HepG2 (cell line): ENCODE measurements at regions not wholly inside any gene's neighbourhood (a gene's known extent, or its start where the extent isn't known, plus 50 kb on each side); places are given as distances from the start of the nearest gene placed in this dataset.

ENCODE experiments used
- ATAC-seq: fragments of 200-7000 bp; cut with Tn5 transposase; 3 replicates; pipeline ENCODE4 v1.9.1; 2020; ENCODE audit warnings: mild to moderate bottlenecking, moderate library complexity
- BruUV-seq: library from RNA; stranded (reverse); fragments of 400-500 nt; replicated peaks from 2 replicates; lab custom pipeline; 2021; lab: Mats Ljungman, UMichigan
- CTCF ChIA-PET: fragments of 300-600 bp; formaldehyde crosslinking; extraction: SDS; loops from one replicate; lab custom pipeline; 2021; ENCODE audit warnings: low total read pairs, inconsistent platforms, low intra/inter-chr PET ratio; lab: Yijun Ruan, JAX
- POLR2A ChIA-PET: fragments of 350-600 bp; sonication (Branson Sonifier 250); formaldehyde crosslinking; loops from one replicate; lab custom pipeline; 2020; ENCODE audit warnings: antibody characterized with exemption, inconsistent platforms; lab: Yijun Ruan, JAX
- DNase-seq: peaks from one replicate; pipeline ENCODE4 v3.0.0-alpha.2; 2015; ENCODE audit warnings: low spot score
- FAIRE-seq: peaks from 3 replicates; lab custom pipeline; 2011; peaks lifted over from hg19 to GRCh38; lab: Jason Lieb, UNC
- H2AFZ ChIP-seq: one replicate; pipeline ENCODE4 v1.6.1; 2011; ENCODE audit warnings: low read length, inconsistent platforms
- H3K27ac ChIP-seq: fragments of 300-600 bp; 3 replicates; pipeline ENCODE4 v1.8.0; 2011; ENCODE audit warnings: mixed run types, mild to moderate bottlenecking, mixed read lengths, low read length, inconsistent platforms; ENCODE audit not compliant: insufficient read depth; ENCODE audit errors: extremely low read length
- H3K27me3 ChIP-seq, 2 experiments: fragments of 200-600 bp in 1 of 2; 2 replicates in 1 of 2; 3 replicates in 1 of 2; pipeline versions ENCODE4 v1.6.0 to v1.8.0; 2011; ENCODE audit warnings: low read length in 2 of 2, mild to moderate bottlenecking in 2 of 2, moderate library complexity in 2 of 2, inconsistent platforms in 1 of 2; ENCODE audit not compliant: insufficient read depth in 2 of 2, control insufficient read depth in 1 of 2
- H3K36me3 ChIP-seq, 2 experiments: fragments of 200-600 bp in 1 of 2; replicated peaks in 1 of 2; 2 replicates in 1 of 2; 3 replicates in 1 of 2; pipeline versions ENCODE4 v1.5.1 to v1.8.0; 2011; ENCODE audit warnings: low read length in 2 of 2, inconsistent platforms in 1 of 2; ENCODE audit not compliant: insufficient read depth in 2 of 2, control insufficient read depth in 1 of 2
- H3K4me1 ChIP-seq: 2 replicates; pipeline ENCODE4 v1.5.1; 2012; ENCODE audit warnings: low read length, inconsistent platforms; ENCODE audit not compliant: insufficient read depth
- H3K4me2 ChIP-seq: 2 replicates; pipeline ENCODE4 v1.6.0; 2011; ENCODE audit warnings: low read depth, low read length, inconsistent platforms
- H3K4me3 ChIP-seq, 3 experiments: fragments of 200-600 bp in 1 of 3; sonication (generic), shearing (Covaris generic) in 1 of 3; replicated peaks in 1 of 3; 2 replicates each; pipeline ENCODE4 v1.5.1; 2011 to 2016; ENCODE audit warnings: low read length in 3 of 3, inconsistent platforms in 2 of 3, low read depth in 2 of 3, mild to moderate bottlenecking in 2 of 3, control low read depth in 1 of 3, mixed read lengths in 1 of 3; ENCODE audit not compliant: insufficient read depth in 1 of 3
- H3K79me2 ChIP-seq: one replicate; pipeline ENCODE4 v1.6.1; 2011; ENCODE audit warnings: low read length, inconsistent platforms; ENCODE audit not compliant: insufficient read depth
- H3K9ac ChIP-seq: 2 replicates; pipeline ENCODE4 v1.6.0; 2011; ENCODE audit warnings: mild to moderate bottlenecking, low read depth, low read length, inconsistent platforms; ENCODE audit not compliant: insufficient read depth
- H3K9me3 ChIP-seq: 2 replicates; pipeline ENCODE4 v1.5.1; 2012; ENCODE audit warnings: mild to moderate bottlenecking, low read length
- H4K20me1 ChIP-seq: 2 replicates; pipeline ENCODE4 v1.6.0; 2011; ENCODE audit warnings: inconsistent platforms, mild to moderate bottlenecking, low read length, moderate library complexity; ENCODE audit not compliant: insufficient read depth
- DR1 ChIP-seq: sonication (generic); formaldehyde crosslinking; IDR thresholded peaks from 2 replicates; pipeline ENCODE4 v1.8.0; 2021; ENCODE audit warnings: mild to moderate bottlenecking, missing genetic modification reagents, inconsistent platforms
- FIP1L1 ChIP-seq: fragments of 200-400 bp; formaldehyde crosslinking; IDR thresholded peaks from 2 replicates; pipeline ENCODE4 v1.6.1; 2018; ENCODE audit warnings: low read depth, mild to moderate bottlenecking, low read length, moderate library complexity, borderline replicate concordance; ENCODE audit not compliant: insufficient read depth
- GATAD1 ChIP-seq: IDR thresholded peaks from 2 replicates; pipeline ENCODE4 v1.6.1; 2016; ENCODE audit warnings: missing genetic modification reagents, missing compliant biosample characterization
- KAT2B ChIP-seq: fragments of 150-350 bp; IDR thresholded peaks from 2 replicates; pipeline ENCODE4 v1.6.1; 2014; ENCODE audit warnings: low read depth, low read length, borderline replicate concordance
- KDM5A ChIP-seq: fragments of 200-600 bp; sonication (generic); IDR thresholded peaks from 2 replicates; pipeline ENCODE4 v1.7.0; 2018; ENCODE audit warnings: antibody characterized with exemption, mild to moderate bottlenecking, low read length, borderline replicate concordance
- NPAS2 ChIP-seq: sonication (generic); formaldehyde crosslinking; IDR thresholded peaks from 2 replicates; pipeline ENCODE4 v1.8.0; 2022; ENCODE audit warnings: mild to moderate bottlenecking, missing genetic modification reagents, borderline replicate concordance
- PHF5A ChIP-seq: IDR thresholded peaks from one replicate; pipeline ENCODE4 v1.6.1; 2018; ENCODE audit warnings: low read depth, missing genetic modification reagents; ENCODE audit not compliant: unreplicated experiment
- PTBP1 ChIP-seq: fragments of 200-400 bp; formaldehyde crosslinking; IDR thresholded peaks from 2 replicates; pipeline ENCODE4 v1.6.1; 2018; ENCODE audit warnings: low read length, low read depth; ENCODE audit not compliant: poor library complexity, severe bottlenecking
- SALL2 ChIP-seq: sonication (generic); formaldehyde crosslinking; IDR thresholded peaks from 2 replicates; pipeline ENCODE4 v1.8.1; 2023; ENCODE audit warnings: mild to moderate bottlenecking, missing genetic modification reagents, inconsistent platforms
- TP53 ChIP-seq: sonication (generic); formaldehyde crosslinking; conservative IDR thresholded peaks from 2 replicates; pipeline ENCODE4 v1.4.0; 2020; ENCODE audit warnings: missing genetic modification reagents
- ZNF558 ChIP-seq: sonication (generic); formaldehyde crosslinking; IDR thresholded peaks from 2 replicates; pipeline ENCODE4 v1.9.0; 2022; ENCODE audit warnings: mild to moderate bottlenecking, missing genetic modification reagents, borderline replicate concordance
- ZNF674 ChIP-seq: sonication (generic); formaldehyde crosslinking; IDR thresholded peaks from 2 replicates; pipeline ENCODE4 v1.5.0; 2020; ENCODE audit warnings: low read depth, mild to moderate bottlenecking, missing genetic modification reagents
- ZNF816 ChIP-seq: sonication (generic); formaldehyde crosslinking; IDR thresholded peaks from 2 replicates; pipeline ENCODE4 v1.8.0; 2022; ENCODE audit warnings: missing genetic modification reagents, mild to moderate bottlenecking, borderline replicate concordance
- WGBS: methylation state at CpG from one replicate; pipeline ENCODE4 v1.1.6; 2017; ENCODE audit warnings: low lambda C conversion rate; 5-methylcytosine and 5-hydroxymethylcytosine counted together
- in situ Hi-C: cut with HindIII; loops from 2 replicates; pipeline ENCODE4 v1.10.0; 2017; ENCODE audit warnings: low pct_unique_long_range_greater_than_20kb; ENCODE audit not compliant: extremely low pct_ligation_motif_present
- intact Hi-C: fragments of 100-400 bp; cut with micrococcal nuclease; formaldehyde crosslinking; loops from one replicate; pipeline ENCODE4 v1.10.0; 2022; ENCODE audit not compliant: unreplicated experiment
- TF ChIP-seq, protein P1 (sequence below): sonication (generic); formaldehyde crosslinking; IDR thresholded peaks from 2 replicates; pipeline ENCODE4 v1.4.0; 2020; ENCODE audit warnings: missing genetic modification reagents, borderline replicate concordance

DNA sequence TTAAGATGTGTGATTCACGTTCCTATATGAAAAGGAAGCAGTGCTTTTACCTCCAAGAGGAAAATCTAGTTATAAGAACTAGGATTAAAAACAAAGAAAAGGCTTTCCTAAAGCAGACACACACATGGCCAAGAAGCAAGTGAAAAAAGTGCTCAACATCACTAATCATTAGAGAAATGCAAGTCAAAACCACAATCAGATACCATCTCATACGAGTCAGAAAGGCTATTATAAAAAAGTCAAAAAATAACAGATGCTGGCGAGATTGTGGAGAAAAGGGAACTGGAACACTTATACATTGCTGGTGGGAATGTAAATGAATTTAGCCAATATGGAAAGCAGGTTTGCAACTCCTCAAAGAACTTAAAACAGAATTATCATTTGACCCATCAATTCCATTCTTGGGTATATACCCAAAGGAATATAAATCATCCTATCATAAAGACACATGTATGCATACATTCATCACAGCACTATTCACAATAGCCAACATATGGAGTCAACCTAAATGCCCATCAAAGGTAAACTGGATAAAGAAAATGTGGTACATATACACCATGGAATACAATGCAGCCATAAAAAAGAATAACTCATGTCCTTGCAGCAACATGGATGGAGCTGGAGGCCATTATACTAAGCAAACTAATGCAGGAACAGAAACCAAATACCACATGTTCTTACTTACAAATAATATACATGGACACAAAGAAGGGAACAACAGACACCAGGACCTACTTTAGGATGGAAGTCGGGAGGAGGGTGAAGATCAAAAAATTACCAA is 285.3 kb downstream of the RAD51AP2 start:
- H3K27ac ChIP-seq, result no peak overlapping the region
- H3K4me2 ChIP-seq, result no peak overlapping the region
- no peak overlapping the region for H3K9ac ChIP-seq
- H3K4me3 ChIP-seq, result no peak overlapping the region
- ChIA-PET CTCF (no interaction called here), POLR2A (no interaction called here)
- H3K4me1 ChIP-seq, result no peaks in the 10 kb centered on the region
- H4K20me1 ChIP-seq, result no peaks in the 10 kb centered on the region
- no TSS peak for BruUV-seq
- no peaks in the 10 kb centered on the region for H3K79me2 ChIP-seq
- intact Hi-C loops, result no loop called here
- no peak overlapping the region for H2AFZ ChIP-seq
- in situ Hi-C loops, result no loop called here
- no peaks in the 10 kb centered on the region for H3K36me3 ChIP-seq
- no peaks in the 10 kb centered on the region for H3K27me3 ChIP-seq
- FAIRE-seq (no peak), ATAC-seq (no peak), DNase-seq (no peak)
- 2% methylated on average over 4 of the region's 4 CpGs for WGBS
- H3K9me3 ChIP-seq, result no peaks in the 10 kb centered on the region
- TF ChIP-seq NPAS2 (CRISPR knock-in tag) (no peak), KDM5A (no peak), SALL2 (CRISPR knock-in tag) (no peak), PHF5A (CRISPR knock-in tag) (no peak), PTBP1 (no peak), FIP1L1 (no peak), ZNF816 (CRISPR knock-in tag) (no peak)

DNA sequence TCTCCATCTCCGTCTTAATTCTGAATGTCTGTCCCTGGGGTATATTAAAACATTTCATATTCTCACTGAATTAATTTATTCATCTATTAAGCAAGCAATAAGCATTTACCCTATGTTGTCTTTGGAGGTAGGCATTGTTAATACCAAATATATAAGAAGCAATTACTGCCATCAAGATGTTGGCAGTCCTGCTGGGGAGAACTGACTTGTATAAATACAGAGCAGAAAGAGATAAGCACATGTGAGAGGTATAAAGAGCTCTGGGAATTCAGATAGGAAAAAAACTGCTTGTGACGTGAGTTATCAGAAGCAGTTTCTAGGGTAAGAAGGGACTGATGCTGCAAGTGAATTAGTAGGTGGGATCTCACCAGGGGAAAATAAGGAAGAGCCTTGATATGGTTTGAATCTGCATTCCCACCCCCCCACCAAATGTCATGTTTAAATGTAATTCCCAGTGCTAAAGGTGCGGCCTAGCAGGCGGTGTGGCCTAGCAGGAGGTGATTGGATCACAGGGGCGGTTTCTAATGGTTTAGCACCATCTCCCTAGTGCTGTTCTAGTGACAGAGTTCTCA is 286.8 kb downstream of the RAD51AP2 start:
- DNase-seq (no peak), ATAC-seq (no peak), FAIRE-seq (no peak)
- Histone ChIP-seq H3K27ac (no peak overlapping the region), H2AFZ (no peak overlapping the region), H3K79me2 (no peaks in the 10 kb centered on the region), H3K9ac (no peak overlapping the region), H4K20me1 (no peaks in the 10 kb centered on the region), H3K4me3 (no peak overlapping the region), H3K4me2 (no peak overlapping the region), H3K27me3 (no peaks in the 10 kb centered on the region), H3K36me3 (no peaks in the 10 kb centered on the region), H3K9me3 (no peaks in the 10 kb centered on the region), H3K4me1 (no peaks in the 10 kb centered on the region)
- intact Hi-C loops (no loop called here), in situ Hi-C loops (no loop called here)
- ChIA-PET POLR2A (no interaction called here), CTCF (no interaction called here)
- BruUV-seq, result no TSS peak
- WGBS, result 29% methylated on average over 5 of the region's 5 CpGs
- TF ChIP-seq, protein P1, sequence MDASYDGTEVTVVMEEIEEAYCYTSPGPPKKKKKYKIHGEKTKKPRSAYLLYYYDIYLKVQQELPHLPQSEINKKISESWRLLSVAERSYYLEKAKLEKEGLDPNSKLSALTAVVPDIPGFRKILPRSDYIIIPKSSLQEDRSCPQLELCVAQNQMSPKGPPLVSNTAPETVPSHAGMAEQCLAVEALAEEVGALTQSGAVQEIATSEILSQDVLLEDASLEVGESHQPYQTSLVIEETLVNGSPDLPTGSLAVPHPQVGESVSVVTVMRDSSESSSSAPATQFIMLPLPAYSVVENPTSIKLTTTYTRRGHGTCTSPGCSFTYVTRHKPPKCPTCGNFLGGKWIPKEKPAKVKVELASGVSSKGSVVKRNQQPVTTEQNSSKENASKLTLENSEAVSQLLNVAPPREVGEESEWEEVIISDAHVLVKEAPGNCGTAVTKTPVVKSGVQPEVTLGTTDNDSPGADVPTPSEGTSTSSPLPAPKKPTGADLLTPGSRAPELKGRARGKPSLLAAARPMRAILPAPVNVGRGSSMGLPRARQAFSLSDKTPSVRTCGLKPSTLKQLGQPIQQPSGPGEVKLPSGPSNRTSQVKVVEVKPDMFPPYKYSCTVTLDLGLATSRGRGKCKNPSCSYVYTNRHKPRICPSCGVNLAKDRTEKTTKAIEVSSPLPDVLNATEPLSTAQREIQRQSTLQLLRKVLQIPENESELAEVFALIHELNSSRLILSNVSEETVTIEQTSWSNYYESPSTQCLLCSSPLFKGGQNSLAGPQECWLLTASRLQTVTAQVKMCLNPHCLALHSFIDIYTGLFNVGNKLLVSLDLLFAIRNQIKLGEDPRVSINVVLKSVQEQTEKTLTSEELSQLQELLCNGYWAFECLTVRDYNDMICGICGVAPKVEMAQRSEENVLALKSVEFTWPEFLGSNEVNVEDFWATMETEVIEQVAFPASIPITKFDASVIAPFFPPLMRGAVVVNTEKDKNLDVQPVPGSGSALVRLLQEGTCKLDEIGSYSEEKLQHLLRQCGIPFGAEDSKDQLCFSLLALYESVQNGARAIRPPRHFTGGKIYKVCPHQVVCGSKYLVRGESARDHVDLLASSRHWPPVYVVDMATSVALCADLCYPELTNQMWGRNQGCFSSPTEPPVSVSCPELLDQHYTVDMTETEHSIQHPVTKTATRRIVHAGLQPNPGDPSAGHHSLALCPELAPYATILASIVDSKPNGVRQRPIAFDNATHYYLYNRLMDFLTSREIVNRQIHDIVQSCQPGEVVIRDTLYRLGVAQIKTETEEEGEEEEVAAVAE (CRISPR knock-in tag), result no peak
- TF ChIP-seq DR1 (CRISPR knock-in tag) (no peak), ZNF558 (CRISPR knock-in tag) (no peak), ZNF674 (CRISPR knock-in tag) (no peak), KAT2B (no peak), GATAD1 (CRISPR knock-in tag) (no peak), TP53 (CRISPR knock-in tag) (no peak)
